HG02610 (cell line): ENCODE measurements at regions not wholly inside any gene's neighbourhood (a gene's known extent, or its start where the extent isn't known, plus 50 kb on each side); places are given as distances from the start of the nearest gene placed in this dataset.
A peak's percentile ranks its signal among the peaks of the same experiment; 100 is the strongest.

Experiments
- ATAC-seq: cut with Tn5 transposase; IDR thresholded peaks from one replicate; pipeline ENCODE4 v1.9.1; 2021; ENCODE audit warnings: mild to moderate bottlenecking, moderate library complexity; ENCODE audit not compliant: unreplicated experiment

DNA sequence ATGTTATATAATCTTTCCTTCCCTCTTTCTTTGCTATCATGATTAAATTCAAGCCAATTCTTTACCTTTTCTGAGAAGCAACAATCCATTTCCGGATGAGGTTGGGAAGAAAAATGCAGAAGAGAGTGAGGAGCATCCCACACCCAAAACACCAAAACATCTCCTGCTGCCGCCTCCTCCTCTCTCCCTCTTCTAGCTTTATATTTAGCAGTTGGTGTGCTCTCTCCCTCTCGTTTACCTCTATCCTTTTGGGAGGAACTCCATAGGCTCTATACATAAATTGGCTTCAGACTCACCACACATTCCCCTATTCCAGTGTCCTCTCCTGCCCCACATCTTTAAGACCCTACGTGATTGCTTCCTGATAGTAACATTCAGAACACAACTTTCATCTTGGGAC lies 332.2 kb upstream of the PLXNA2 start:
- no peak for ATAC-seq

DNA sequence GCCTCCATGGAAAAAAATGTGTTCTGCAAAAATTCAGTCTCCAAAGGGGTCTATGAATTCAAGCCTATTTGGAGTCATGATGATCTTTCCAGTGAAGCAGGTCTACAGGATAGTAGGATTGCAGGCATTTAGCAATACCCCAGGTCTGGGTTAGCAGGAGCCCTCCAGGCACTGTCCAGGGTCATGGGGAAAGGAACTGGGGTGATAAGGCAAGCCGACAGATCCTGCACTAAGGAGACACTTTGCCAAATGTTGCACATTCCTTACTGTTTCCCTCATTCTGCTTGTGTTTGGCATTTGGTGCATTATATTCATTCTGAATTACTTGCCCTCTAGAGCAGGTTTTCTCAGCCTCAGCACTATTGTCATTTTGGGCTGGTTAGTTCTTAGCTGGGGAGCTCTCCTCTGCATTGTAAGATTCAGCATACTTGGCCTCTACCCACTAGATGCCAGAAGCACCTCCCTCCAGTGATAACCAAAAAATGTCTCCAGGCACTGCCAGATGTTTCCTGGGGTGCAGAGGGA lies 333.3 kb upstream of the PLXNA2 start:
- no peak for ATAC-seq

DNA sequence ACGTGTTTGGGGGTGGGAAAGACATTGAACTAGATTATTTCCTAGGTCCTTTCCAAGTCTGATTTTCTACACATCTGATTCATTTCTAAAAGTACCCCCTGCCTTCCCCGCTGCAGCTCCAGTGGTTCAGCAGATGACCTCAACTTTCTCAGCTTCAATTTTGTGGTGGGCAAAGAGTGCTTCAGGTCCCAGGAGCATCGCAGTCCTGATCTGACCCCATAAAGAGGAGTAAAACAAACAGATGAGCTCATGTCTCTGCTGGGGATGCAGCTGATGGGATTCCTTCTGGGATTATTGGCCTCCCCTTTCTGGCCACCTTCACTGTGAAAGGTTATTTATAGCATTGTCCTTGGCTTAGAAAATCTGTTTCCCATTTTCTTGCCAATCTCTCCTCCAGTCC lies 337.0 kb upstream of the PLXNA2 start:
- no peak for ATAC-seq

DNA sequence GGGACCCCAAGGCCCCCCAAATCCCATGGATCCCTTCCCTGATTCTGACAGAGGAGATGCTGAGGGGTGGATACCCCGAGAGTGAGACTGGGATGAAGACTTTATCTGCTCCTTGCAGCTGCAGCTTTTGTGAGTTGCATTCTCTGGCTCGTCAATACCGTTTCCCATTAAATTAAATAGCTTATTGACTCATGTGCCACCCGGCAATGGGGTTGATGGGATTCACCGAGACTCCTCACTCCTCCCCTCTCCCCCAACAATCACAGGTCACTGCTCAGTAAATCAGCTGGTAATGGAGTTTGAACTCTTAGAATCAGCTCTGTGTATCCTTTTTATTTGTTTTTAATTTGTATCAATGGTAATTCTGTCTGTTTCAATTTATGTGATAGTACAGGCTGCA lies 337.5 kb upstream of the PLXNA2 start:
- ATAC-seq = no peak

DNA sequence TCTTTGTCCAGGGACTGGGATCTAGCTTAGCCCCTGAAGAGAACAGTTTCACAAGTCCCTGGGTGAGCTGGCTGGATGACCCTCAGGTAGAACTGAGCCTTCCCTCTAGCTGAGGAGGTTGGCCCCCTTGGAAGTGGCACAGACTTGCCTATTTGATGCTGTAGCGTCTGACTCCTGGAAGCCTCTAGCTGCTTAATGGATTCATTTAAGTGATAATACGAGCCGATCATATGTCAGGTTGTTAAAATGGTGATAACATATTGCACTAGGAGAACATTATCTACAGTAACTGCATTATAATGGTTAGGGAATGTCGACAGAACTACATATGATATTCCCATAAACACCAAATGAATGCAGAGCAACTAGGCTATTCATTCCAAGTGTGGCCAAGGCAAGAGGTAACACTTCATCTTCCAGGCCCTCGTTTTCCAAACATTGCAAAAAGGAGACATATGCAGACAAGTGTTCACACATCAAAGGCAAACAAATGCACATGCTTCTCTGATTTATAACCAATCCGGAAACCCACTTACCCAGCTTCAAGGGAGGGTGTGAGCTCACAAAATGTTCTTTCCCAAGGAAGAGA lies 340.1 kb upstream of the PLXNA2 start:
- ATAC-seq = no peak

DNA sequence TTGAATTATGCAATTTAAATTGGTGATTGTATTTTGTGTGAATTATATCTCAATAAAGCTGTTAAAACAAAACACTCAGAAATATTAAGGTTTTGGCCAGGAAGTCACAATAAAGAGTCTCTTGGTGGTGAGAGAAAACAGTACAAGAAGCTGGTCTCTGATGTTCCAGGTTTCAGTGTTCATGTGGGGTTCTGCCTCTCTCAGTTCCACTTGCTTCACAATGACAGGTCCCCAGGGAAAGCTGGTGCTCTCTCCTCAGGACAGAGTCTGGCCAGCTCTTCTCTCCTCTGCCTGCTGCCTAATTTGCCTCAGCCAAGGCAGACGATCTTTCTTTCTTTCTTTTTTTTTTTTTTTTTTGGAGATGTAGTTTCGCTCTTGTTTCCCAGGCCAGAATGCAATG lies 342.9 kb upstream of the PLXNA2 start:
- peak; percentile 98 for ATAC-seq

DNA sequence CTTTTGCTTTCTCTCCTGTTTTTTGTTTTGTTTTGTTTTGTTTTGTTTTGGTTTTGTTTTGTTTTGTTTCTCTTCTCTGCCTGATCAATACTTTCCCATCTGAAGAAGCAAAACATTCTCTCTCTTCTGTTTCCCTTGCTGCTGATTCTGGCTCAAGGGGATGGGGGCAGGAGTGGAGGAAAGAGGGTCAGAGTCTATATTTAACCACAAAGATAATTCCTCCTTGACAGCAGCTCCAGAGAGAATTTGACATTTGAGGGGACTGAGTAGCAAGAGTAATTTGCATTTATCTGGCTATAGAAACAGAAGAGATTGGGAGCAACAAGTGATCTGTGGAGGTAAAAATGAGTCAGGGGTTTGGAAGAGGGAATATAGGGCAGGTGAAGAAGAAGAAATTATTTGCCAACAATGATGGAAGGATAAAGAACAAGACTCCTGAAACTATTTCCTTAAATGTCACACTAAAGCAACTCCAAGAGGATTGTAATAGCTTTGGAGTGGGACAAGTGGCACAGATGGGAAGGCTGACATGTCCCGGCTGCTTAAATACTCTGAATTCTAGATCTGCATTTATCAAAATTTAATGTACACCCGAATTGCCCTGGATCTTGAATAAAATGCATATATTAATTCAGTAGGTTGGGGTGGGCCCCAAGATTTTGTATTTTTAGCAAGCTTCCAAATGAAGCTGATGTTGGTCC lies 349.3 kb upstream of the PLXNA2 start:
- ATAC-seq = no peak

DNA sequence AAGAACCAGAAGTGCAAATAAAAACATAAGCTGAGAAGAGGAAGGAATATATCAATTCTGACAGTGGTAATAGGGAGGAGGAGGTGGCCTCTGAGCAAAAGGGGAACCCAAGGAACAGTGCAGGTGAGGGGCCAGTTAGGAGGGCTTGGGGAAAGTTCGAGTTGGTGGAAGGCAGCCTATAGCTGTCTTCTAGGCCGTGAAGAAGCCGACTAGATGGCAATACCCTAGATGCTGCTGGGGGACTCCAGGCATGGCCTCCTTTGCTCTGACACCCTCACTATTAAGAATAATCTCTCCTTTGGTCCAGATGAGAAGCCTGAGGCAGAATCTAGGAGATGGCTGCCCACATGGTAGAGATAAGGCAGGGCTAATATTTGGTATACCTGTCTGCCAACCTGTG lies 351.1 kb upstream of the PLXNA2 start:
- no peak for ATAC-seq

DNA sequence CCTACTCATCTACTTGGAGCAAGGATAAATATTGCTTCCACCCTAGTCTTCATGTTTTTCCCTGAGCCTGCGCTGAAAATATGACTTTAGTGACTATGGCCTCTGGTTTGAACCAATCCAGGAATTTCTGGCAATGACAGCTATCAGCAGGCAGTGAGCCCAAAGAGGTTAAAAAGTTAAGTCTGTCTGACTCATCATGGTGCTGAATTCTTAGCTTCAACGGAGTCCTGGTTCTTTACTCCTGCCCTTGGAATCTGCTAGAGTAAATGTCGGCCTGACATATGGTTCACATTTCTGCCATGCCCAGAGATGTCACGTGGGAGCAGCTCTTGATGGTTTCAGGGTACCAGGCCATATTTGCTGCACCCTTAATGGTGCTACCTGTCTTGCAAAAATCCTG lies 351.6 kb upstream of the PLXNA2 start:
- no peak for ATAC-seq

DNA sequence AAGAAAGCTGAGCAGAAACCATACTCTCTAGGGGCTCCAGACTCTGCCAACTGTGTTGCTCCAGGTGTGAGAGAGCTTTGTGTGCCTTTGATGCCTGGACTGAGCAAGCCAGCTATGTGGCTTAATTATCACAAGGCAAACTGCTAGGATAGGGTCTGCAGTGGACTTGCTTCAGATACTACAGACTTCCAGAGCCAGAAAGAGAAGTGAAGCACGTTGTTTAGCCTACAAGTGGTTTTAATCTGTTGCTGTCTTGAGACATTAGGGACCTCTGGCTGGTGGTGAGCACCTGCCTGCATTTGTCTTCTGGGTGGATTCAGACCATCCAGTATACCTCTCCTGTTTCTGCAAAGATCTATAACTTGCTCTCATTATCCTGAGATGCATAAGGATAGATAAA lies 353.4 kb upstream of the PLXNA2 start:
- no peak for ATAC-seq

DNA sequence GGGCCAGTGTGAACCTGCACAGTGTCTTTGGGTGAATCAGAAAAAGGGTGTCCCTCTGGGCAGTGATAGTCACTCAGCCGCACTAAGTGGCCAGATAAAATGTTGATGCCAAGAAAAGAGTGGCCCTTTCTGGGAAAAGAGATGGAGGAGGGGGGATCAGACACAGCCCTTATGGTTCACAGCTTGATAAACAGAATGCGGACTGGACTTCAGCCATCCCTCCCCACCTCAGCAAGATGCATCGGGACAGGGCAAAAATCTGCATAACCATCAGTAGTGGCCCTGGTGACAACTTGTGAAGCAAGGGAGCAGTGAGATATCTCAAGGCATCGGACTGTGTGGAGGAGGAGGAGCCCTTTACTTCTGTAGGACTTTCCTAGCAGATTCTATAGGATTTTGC lies 353.8 kb upstream of the PLXNA2 start:
- no peak for ATAC-seq

DNA sequence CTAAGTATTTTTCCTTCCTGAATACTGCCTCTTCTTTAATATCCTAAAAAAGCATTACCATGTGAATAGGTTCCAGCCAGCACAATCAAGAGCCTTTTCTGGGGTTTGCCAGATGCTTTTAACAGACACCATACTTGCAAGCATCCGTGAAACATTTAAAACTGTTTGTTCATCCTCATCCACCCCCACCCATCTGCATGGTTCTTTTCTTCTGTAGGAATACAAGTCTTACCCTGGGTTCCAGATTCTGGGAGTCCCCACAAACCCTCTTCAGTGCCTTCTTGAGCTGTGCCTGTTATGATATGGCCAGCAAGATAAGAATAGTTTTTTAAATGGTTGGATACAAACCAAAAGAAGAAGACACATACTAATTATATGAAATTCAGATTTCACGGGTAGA lies 354.9 kb upstream of the PLXNA2 start:
- no peak for ATAC-seq

DNA sequence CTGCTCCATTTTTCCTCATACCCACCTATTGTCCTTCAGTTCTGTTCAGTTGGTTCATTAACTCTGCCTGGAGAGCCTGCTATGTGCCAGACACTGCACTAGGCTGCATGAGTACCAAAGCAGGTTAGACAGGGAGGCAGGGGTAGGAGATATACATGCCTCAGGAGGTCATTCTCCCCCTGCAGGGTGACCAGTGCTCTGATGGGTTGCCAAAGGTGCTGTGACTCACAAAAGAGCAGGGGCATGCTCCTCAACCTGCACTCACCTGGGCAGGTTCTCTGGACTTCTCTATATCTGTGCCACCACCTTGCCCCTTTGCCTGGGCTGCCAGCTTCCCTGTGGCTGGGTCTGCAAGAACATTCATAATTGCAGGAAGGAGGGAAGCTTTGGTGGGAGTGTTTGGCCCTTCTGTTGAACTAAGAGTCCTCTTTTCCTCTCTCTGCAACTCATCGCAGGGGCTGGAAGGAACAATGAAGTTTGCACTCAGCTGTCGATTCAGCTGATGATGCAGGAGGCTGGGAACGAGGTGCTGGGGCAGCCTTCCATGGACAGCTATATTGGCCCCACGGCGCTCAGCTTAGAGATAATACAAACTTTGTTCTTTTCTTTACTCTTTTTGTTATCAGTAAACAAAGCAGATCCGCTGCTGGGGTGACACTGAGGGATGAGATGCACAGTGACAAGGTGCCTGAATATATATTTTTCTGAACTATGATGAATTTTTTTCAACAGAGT lies 356.4 kb upstream of the PLXNA2 start:
- no peak for ATAC-seq

DNA sequence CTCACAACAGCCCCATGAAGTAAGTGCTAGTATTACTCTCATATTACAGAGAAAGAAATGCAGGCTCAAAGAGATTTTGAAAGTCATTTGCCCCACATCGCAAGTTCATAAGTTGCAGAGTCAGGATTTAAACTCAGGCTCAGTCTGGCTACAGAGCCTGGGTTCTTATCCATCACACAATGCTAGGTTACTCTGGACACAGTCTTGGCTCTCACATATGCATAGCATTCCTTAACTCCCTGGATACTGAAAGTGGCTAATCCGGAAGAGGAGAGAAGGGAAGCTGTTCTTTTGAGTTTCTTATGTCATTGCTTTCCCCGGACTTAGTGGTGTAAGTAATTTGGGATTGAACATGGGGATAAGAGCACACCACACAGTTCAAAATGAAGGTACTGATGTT lies 357.4 kb upstream of the PLXNA2 start:
- ATAC-seq = no peak

DNA sequence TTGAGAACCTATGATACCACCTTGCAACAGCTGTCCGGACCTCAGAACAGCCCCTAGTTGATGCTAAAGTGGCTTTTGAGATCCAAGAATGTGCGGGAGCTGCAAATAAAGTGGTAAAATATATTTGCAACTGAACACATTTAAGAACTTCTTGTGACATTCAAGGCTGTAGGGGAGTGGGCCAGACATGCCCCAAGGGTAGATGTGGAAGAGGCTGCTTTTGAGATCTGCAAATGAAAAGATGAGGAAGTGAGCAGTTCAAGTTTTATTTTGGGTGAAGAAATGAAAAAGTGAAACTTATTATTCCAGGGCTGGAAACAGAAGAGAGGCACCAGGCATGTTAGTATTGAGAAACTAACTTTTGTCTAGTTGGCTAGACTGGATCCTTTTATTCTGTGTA lies 359.5 kb upstream of the PLXNA2 start:
- no peak for ATAC-seq

DNA sequence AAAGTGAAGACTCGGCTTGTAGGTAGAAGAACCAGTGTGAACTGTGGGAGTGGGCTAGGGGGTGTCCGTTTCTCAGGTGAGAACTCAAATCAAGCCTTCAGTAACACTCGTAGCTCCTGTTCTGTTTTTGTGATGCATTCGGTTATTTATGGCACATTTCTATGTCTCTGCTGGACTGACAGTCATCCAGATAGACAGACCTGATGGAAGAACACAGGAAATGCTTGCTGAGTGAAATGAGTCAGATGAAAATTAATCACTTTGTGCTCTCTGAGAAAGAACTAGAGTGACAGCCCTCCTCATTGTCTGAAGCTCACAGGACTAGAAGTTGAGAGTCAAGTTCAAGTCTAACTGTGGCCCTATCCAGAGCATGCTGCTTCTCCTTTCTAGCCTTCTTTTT lies 360.1 kb upstream of the PLXNA2 start:
- peak; percentile 96 for ATAC-seq

DNA sequence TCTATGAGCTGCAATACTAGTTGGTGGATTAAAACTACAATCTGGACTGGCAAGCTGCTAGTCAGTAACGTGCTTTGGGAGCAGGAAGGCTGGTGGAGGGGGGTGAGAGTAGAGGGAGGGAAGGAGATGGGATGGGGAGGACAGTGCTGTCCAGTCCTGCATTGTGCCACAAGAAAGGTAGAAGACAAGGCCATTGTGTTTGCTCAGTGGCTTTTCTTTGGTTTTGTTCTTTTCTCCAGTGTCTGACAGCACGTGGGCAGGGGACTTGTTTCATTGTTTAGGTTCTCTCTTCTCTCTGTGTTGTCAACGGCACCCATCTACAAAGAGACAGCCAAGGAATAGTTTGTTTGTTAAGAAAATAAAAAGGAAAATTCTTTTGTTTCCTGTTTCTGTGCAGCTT lies 362.8 kb upstream of the PLXNA2 start:
- no peak for ATAC-seq

DNA sequence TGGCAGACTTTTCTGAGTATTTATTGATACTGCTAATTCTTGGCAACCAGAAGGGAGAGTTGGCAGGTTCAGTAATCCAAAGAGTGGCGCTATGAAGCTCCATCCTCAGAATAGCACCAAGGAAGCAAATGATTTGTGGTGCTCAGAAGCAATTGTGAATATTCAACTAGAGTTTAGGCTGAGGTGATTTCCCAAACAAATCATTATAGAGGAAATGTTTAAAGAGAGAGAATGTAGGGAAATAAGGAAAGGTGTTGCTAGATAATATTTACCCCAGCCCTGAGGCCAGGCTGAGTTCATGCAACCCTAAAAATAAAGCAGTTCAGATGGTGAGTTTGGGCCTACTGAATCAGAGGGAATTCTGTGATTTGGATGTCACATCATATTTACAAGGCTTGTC lies 363.4 kb upstream of the PLXNA2 start:
- no peak for ATAC-seq

DNA sequence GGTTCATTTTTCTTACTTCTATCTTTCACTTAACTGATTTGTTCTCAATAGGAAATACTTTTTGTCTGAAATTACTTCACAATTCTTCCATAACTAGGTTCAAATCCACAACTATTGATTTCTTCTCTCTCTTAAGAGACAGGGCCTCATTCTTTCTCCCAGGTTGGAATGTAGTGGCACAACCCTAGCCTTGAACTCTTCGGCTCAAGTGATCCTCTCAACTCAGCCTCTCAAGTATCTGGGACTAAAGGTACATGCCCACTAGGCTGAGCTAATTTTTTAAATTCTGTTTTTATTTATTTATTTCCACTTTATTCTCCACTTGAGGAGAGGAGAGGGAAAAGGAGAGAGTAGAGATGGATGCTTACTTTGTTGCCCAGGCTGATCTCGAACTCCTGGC lies 370.4 kb upstream of the PLXNA2 start:
- no peak for ATAC-seq

DNA sequence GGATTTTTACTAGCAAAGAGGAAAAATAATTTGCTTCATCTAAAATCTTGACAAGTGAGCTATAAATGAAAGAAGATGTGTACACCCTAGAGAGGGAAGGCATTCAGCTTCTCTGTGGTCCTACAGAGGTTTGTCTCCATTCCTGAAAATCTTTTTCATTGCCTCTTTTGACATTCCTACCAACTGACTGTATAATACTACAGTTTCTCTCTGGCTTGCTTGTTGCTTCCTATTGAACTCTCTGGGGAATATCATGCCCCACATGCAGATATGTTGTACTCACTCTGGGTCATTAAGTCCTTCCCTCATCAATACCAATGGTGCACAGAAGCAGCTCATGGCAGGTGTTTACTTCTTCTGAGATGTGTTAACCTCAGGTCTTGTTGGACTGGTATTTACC lies 371.2 kb upstream of the PLXNA2 start:
- ATAC-seq = no peak

DNA sequence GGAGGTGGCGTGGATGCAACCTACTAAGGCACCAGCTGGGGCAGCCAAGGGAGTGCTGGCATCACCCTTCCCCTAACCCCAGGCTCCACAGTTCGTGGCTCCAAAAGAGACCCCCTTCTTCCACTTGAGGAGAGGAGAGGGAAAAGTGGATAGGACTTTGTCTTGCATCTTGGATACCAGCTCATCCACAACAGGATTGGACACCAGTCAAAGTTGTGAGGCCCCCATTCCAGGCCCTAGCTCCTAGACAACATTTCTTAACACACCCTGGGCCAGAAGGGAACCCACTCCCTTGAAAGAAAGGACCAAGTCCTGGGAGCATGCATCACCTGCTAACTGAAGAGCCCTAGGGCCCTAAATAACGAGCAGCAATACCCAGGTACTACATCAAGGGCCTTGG lies 372.6 kb upstream of the PLXNA2 start:
- no peak for ATAC-seq
